WI38 (cell line): ENCODE measurements at regions not wholly inside any gene's neighbourhood (a gene's known extent, or its start where the extent isn't known, plus 50 kb on each side); places are given as distances from the start of the nearest gene placed in this dataset.

Experiments
- H3K4me3 ChIP-seq: 2 replicates; pipeline ENCODE4 v1.5.1; 2011; ENCODE audit warnings: low read depth, mild to moderate bottlenecking, control low read depth, low read length
- TF ChIP-seq, protein P1 (sequence below): IDR thresholded peaks from 2 replicates; pipeline ENCODE4 v1.5.1; 2012; ENCODE audit warnings: low read depth, mild to moderate bottlenecking, control low read depth, low read length

GRCh38 chr7:13742126-13742525 is 247.3 kb downstream of the ETV1 start:
- TF ChIP-seq, protein P1, sequence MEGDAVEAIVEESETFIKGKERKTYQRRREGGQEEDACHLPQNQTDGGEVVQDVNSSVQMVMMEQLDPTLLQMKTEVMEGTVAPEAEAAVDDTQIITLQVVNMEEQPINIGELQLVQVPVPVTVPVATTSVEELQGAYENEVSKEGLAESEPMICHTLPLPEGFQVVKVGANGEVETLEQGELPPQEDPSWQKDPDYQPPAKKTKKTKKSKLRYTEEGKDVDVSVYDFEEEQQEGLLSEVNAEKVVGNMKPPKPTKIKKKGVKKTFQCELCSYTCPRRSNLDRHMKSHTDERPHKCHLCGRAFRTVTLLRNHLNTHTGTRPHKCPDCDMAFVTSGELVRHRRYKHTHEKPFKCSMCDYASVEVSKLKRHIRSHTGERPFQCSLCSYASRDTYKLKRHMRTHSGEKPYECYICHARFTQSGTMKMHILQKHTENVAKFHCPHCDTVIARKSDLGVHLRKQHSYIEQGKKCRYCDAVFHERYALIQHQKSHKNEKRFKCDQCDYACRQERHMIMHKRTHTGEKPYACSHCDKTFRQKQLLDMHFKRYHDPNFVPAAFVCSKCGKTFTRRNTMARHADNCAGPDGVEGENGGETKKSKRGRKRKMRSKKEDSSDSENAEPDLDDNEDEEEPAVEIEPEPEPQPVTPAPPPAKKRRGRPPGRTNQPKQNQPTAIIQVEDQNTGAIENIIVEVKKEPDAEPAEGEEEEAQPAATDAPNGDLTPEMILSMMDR, result no peak

DNA sequence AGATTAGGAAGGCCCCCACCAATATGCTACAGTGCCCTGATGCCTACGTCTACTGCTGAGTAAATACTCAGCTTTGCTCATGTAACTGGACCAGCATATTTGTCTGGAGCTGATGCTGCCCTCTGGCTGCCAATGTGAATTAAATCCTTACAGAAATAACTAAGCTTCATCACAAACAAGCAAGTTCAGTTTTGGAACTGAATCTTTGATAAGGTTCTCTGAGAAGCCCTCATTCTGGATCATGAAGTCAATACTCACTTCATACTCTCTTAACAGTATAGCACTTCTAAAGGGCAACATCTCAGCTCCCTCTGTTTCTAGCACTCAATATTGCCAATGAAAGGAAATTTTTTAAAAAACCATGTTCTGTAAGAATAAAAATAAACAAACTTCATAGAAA is 246.7 kb downstream of the ETV1 start:
- H3K4me3 ChIP-seq, result no peak overlapping the region

More at GRCh38 chr7:13742126-13742525, 247.3 kb downstream of the ETV1 start:
- no peak overlapping the region for H3K4me3 ChIP-seq

GRCh38 chr7:13743226-13743625 is 246.2 kb downstream of the ETV1 start:
- TF ChIP-seq, protein P1, result no peak
- H3K4me3 ChIP-seq, result no peak overlapping the region

More for the DNA sequence above, 246.7 kb downstream of the ETV1 start:
- TF ChIP-seq, protein P1, result peak; percentile 37

DNA sequence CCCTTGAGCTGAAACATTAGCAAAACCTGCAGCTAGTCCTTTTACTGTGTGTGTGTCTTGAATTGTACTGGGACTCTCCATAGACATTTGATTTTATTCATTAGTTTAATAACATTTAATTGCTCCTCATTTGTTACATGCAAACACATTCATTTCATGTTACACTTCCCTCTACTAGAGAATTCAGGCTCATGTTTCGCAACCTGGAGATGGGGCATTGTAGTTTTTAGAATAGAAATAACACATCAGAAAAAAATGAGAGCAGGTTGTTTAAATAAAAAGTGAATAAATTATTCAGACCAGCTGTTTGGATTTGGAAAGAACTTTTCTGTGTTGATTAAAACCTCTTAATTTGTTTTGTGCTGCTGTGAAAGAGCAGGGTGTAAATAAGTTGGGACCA is 243.9 kb downstream of the ETV1 start:
- H3K4me3 ChIP-seq, result no peak overlapping the region
- TF ChIP-seq, protein P1, result no peak

GRCh38 chr7:13748998-13749397 is 240.5 kb downstream of the ETV1 start:
- TF ChIP-seq, protein P1, result no peak
- H3K4me3 ChIP-seq, result no peak overlapping the region

- TF ChIP-seq, protein P1, result no peak
- H3K4me3 ChIP-seq, result no peak overlapping the region
Observed at GRCh38 chr7:13749636-13750035, 239.8 kb downstream of the ETV1 start.

- TF ChIP-seq, protein P1, result no peak
- no peak overlapping the region for H3K4me3 ChIP-seq
Observed at GRCh38 chr7:13751766-13752165, 237.7 kb downstream of the ETV1 start.
